H1 (cell line): ENCODE measurements at regions not wholly inside any gene's neighbourhood (a gene's known extent, or its start where the extent isn't known, plus 50 kb on each side); places are given as distances from the start of the nearest gene placed in this dataset.

ENCODE experiments used
- CTCF ChIA-PET: fragments of 300-600 bp; sonication (Branson Sonifier 250); formaldehyde crosslinking; loops from one replicate; lab custom pipeline; 2021; ENCODE audit not compliant: partially characterized antibody; lab: Charles Lee
- POLR2A ChIA-PET: fragments of 300-600 bp; sonication (Branson Sonifier 250); formaldehyde crosslinking; loops from one replicate; lab custom pipeline; 2021; ENCODE audit warnings: inconsistent platforms; ENCODE audit not compliant: partially characterized antibody; lab: Charles Lee
- DNase-seq, 2 experiments: peaks; one replicate each; pipeline versions ENCODE4 v3.0.0 to v3.0.0-alpha.2; 2010 to 2022; ENCODE audit warnings: low spot score in 2 of 2, low read depth in 1 of 2, mixed read lengths in 1 of 2
- FAIRE-seq: peaks from 2 replicates; lab custom pipeline; 2011; peaks lifted over from hg19 to GRCh38; lab: Jason Lieb, UNC
- H2AFZ ChIP-seq: 2 replicates; pipeline ENCODE4 v1.8.1; 2012; ENCODE audit warnings: low read length, inconsistent platforms
- H2AK5ac ChIP-seq: 2 replicates; pipeline ENCODE4 v1.6.1; 2013; ENCODE audit warnings: low read depth, low read length
- H2BK120ac ChIP-seq: replicated peaks from 2 replicates; pipeline ENCODE3; 2013; ENCODE audit warnings: low read depth, low read length, inconsistent platforms
- H2BK12ac ChIP-seq: 2 replicates; pipeline ENCODE4 v1.6.1; 2013; ENCODE audit warnings: low read depth, low read length
- H2BK15ac ChIP-seq: 2 replicates; pipeline ENCODE4 v1.6.1; 2013; ENCODE audit warnings: low read length
- H2BK20ac ChIP-seq: 2 replicates; pipeline ENCODE4 v1.6.1; 2013; ENCODE audit warnings: low read length
- H2BK5ac ChIP-seq: 2 replicates; pipeline ENCODE4 v1.6.1; 2013; ENCODE audit warnings: low read depth, low read length
- H3K14ac ChIP-seq: 2 replicates; pipeline ENCODE4 v1.6.1; 2013; ENCODE audit warnings: inconsistent platforms; ENCODE audit not compliant: insufficient read length
- H3K18ac ChIP-seq: 2 replicates; pipeline ENCODE4 v1.6.1; 2013; ENCODE audit warnings: low read length; ENCODE audit errors: extremely low read depth
- H3K23ac ChIP-seq: 2 replicates; pipeline ENCODE4 v1.6.1; 2013; ENCODE audit warnings: inconsistent platforms; ENCODE audit not compliant: insufficient read length
- H3K23me2 ChIP-seq: 2 replicates; pipeline ENCODE4 v1.6.1; 2013; ENCODE audit warnings: low read depth, low read length
- H3K27ac ChIP-seq: 2 replicates; pipeline ENCODE4 v1.6.1; 2011; ENCODE audit warnings: low read depth, low read length, inconsistent platforms
- H3K27me3 ChIP-seq, 4 experiments: replicated peaks in 1 of 4; 1 replicate in 1 of 4; 2 replicates in 3 of 4; pipeline versions ENCODE4 v1.6.1 to v1.8.1; 2011 to 2013; ENCODE audit warnings: low read length in 3 of 4, mild to moderate bottlenecking in 3 of 4, inconsistent platforms in 2 of 4, mixed read lengths in 2 of 4, moderate library complexity in 1 of 4; ENCODE audit not compliant: control insufficient read depth in 3 of 4, insufficient read depth in 3 of 4; ENCODE audit errors: extremely low read depth in 1 of 4
- H3K36me3 ChIP-seq, 4 experiments: 2 replicates each; pipeline versions ENCODE4 v1.6.1 to v1.8.1; 2011 to 2013; ENCODE audit warnings: mild to moderate bottlenecking in 4 of 4, low read length in 3 of 4, moderate library complexity in 2 of 4, control low read depth in 1 of 4, inconsistent platforms in 1 of 4; ENCODE audit not compliant: insufficient read depth in 4 of 4, control insufficient read depth in 2 of 4
- H3K4ac ChIP-seq: replicated peaks from 2 replicates; pipeline ENCODE3; 2013; ENCODE audit warnings: low read length, low read depth, mixed read lengths, inconsistent platforms; ENCODE audit not compliant: insufficient read length
- H3K4me1 ChIP-seq, 4 experiments: replicated peaks in 1 of 4; 1 replicate in 1 of 4; 2 replicates in 3 of 4; pipeline versions ENCODE4 v1.6.1 to v1.8.1; 2011 to 2013; ENCODE audit warnings: low read length in 3 of 4, inconsistent platforms in 2 of 4, mixed read lengths in 1 of 4; ENCODE audit not compliant: insufficient read depth in 4 of 4, control insufficient read depth in 3 of 4
- H3K4me2 ChIP-seq, 2 experiments: 2 replicates each; pipeline versions ENCODE4 v1.6.1 to v1.8.1; 2011 to 2013; ENCODE audit warnings: low read depth in 2 of 2, low read length in 2 of 2, control low read depth in 1 of 2, inconsistent platforms in 1 of 2, mild to moderate bottlenecking in 1 of 2; ENCODE audit not compliant: insufficient read depth in 1 of 2
- H3K4me3 ChIP-seq, 4 experiments: fragments of 200-600, 300-600 bp in 1 of 4; sonication (generic), shearing (Covaris generic), sonication (Bioruptor Twin) in 1 of 4; 2 replicates each; pipeline versions ENCODE4 v1.5.1 to v1.8.1; 2011 to 2016; ENCODE audit warnings: low read length in 4 of 4, low read depth in 3 of 4, control low read depth in 2 of 4, inconsistent platforms in 2 of 4, mild to moderate bottlenecking in 2 of 4, mixed read lengths in 1 of 4, moderate library complexity in 1 of 4; ENCODE audit not compliant: insufficient read depth in 2 of 4; ENCODE audit errors: extremely low read depth in 1 of 4
- H3K56ac ChIP-seq: replicated peaks from 2 replicates; pipeline ENCODE3; 2013; ENCODE audit warnings: low read depth, mild to moderate bottlenecking, mixed read lengths, low read length, inconsistent platforms; ENCODE audit not compliant: insufficient read length
- H3K79me1 ChIP-seq: 2 replicates; pipeline ENCODE4 v1.6.1; 2013; ENCODE audit warnings: low read depth, low read length, control low read depth
- H3K79me2 ChIP-seq, 2 experiments: 2 replicates each; pipeline versions ENCODE4 v1.6.1 to v1.8.1; 2012 to 2013; ENCODE audit warnings: low read length in 2 of 2, mild to moderate bottlenecking in 2 of 2, inconsistent platforms in 1 of 2; ENCODE audit not compliant: insufficient read depth in 2 of 2, control insufficient read depth in 1 of 2
- H3K9ac ChIP-seq, 4 experiments: replicated peaks in 1 of 4; 1 replicate in 1 of 4; 2 replicates in 3 of 4; pipeline versions ENCODE4 v1.6.1 to v1.8.1; 2011 to 2013; ENCODE audit warnings: low read depth in 3 of 4, low read length in 3 of 4, control low read depth in 2 of 4, mild to moderate bottlenecking in 2 of 4, moderate library complexity in 2 of 4, inconsistent platforms in 1 of 4; ENCODE audit errors: extremely low read depth in 1 of 4
- H3K9me3 ChIP-seq, 2 experiments: 2 replicates each; pipeline versions ENCODE4 v1.6.1 to v1.8.1; 2012 to 2013; ENCODE audit warnings: mild to moderate bottlenecking in 2 of 2, moderate library complexity in 2 of 2, control low read depth in 1 of 2, inconsistent platforms in 1 of 2, low read depth in 1 of 2, low read length in 1 of 2, mixed read lengths in 1 of 2; ENCODE audit not compliant: insufficient read depth in 2 of 2
- H4K20me1 ChIP-seq, 2 experiments: replicated peaks in 1 of 2; 2 replicates each; pipeline versions ENCODE3 to v1.8.1; 2011 to 2013; ENCODE audit warnings: inconsistent platforms in 2 of 2, low read length in 2 of 2, mild to moderate bottlenecking in 1 of 2; ENCODE audit not compliant: insufficient read depth in 2 of 2, control insufficient read depth in 1 of 2
- H4K5ac ChIP-seq: 2 replicates; pipeline ENCODE4 v1.6.1; 2013; ENCODE audit warnings: low read length, low read depth, mixed read lengths, inconsistent platforms; ENCODE audit not compliant: insufficient read length
- H4K8ac ChIP-seq: 2 replicates; pipeline ENCODE4 v1.8.0; 2013; ENCODE audit warnings: mild to moderate bottlenecking, moderate library complexity, low read length, inconsistent platforms; ENCODE audit not compliant: insufficient read depth; ENCODE audit errors: extremely low read depth
- H4K91ac ChIP-seq: replicated peaks from 2 replicates; pipeline ENCODE3; 2013; ENCODE audit warnings: low read length, mixed read lengths, inconsistent platforms; ENCODE audit not compliant: insufficient read length
- BRCA1 ChIP-seq: IDR thresholded peaks from 2 replicates; pipeline ENCODE4 v1.6.1; 2012; ENCODE audit warnings: low read depth, low read length, improper control_type of control experiment
- EZH2 ChIP-seq: fragments of 200-600 bp; sonication (generic); IDR thresholded peaks from 2 replicates; pipeline ENCODE4 v1.7.1; 2012; ENCODE audit warnings: low read depth, mild to moderate bottlenecking, moderate library complexity, low read length, inconsistent platforms; ENCODE audit not compliant: severe bottlenecking
- KDM4A ChIP-seq: IDR thresholded peaks from one replicate; pipeline ENCODE4 v1.7.1; 2012; ENCODE audit warnings: low read depth, mild to moderate bottlenecking, moderate library complexity, low read length, inconsistent platforms; ENCODE audit not compliant: severe bottlenecking
- RBBP5 ChIP-seq: IDR thresholded peaks from 2 replicates; pipeline ENCODE4 v1.7.1; 2012; ENCODE audit warnings: low read depth, mild to moderate bottlenecking, inconsistent platforms, low read length, moderate library complexity, borderline replicate concordance
- WGBS, 2 experiments: shearing (Covaris generic) in 1 of 2; methylation state at CpG; one replicate each; pipeline versions ENCODE4 v1.1.6 to v1.1.7; 2013 to 2015; ENCODE audit warnings: low lambda C conversion rate in 2 of 2, mixed read lengths in 2 of 2, inconsistent platforms in 1 of 2, low coverage in 1 of 2, missing lambda C conversion rate in 1 of 2; ENCODE audit not compliant: insufficient replicate concordance in 2 of 2, insufficient coverage in 1 of 2, insufficient read length in 1 of 2; ENCODE audit errors: extremely low coverage in 1 of 2, missing lambda C conversion rate in 1 of 2; 5-methylcytosine and 5-hydroxymethylcytosine counted together

- Histone ChIP-seq H2BK5ac (no peak overlapping the region), H2BK12ac (no peak overlapping the region), H4K91ac (no peak overlapping the region), H2AFZ (no peak overlapping the region), H3K14ac (no peak overlapping the region), H3K18ac (no peak overlapping the region), H3K9ac (no peak overlapping the region), H4K8ac (no peak overlapping the region), H3K4me2 (no peak overlapping the region), H3K79me1 (no peaks in the 10 kb centered on the region), H3K23me2 (no peaks in the 10 kb centered on the region), H4K5ac (no peak overlapping the region), H3K4me3 (no peak overlapping the region), H3K36me3 (no peaks in the 10 kb centered on the region), H3K4ac (no peak overlapping the region), H2BK120ac (no peak overlapping the region), H3K56ac (no peak overlapping the region), H2BK15ac (no peak overlapping the region), H2BK20ac (no peak overlapping the region), H3K23ac (no peak overlapping the region), H4K20me1 (no peaks in the 10 kb centered on the region), H3K79me2 (no peaks in the 10 kb centered on the region), H2AK5ac (no peak overlapping the region), H3K27ac (no peak overlapping the region), H3K9me3 (no peaks in the 10 kb centered on the region), H3K27me3 (no peaks in the 10 kb centered on the region), H3K4me1 (peaks cover 3 to 8% (median 6%) of the 10 kb centered on the region in 4 experiments; a peak in 6 of 7 replicates)
- TF ChIP-seq RBBP5 (no peak), BRCA1 (no peak), EZH2 (no peak), KDM4A (no peak)
- WGBS, 2 experiments, result 90% methylated on average over 6 of the region's 6 CpGs; no CpG with 5 or more reads in 1 of the 2 experiments
- CTCF ChIA-PET, result interaction anchor here (0.6 to 2.2 kb wide), 6 partner anchors 8 to 169 kb away, joined by 3 to 13 read pairs (median 3); no protein-coding TSS in a partner anchor
- DNase-seq (no peak), FAIRE-seq (no peak)
- POLR2A ChIA-PET, result interaction anchor here (1.0 to 1.2 kb wide), 2 partner anchors 8 to 31 kb away, joined by 4 read pairs; no protein-coding TSS in a partner anchor
These were observed 186.1 kb upstream of the CAMK1G start for GRCh38 chr1:209397371-209397770.
